ENCODE measurements at regions not wholly inside any gene's neighbourhood (a gene's known extent, or its start where the extent isn't known, plus 50 kb on each side); places are given as distances from the start of the nearest gene placed in this dataset.

- TF ChIP-seq POLR2A (conservative IDR thresholded peaks at IDR 0.05) (no peak), TCF3 (CRISPR knock-in tag; IDR thresholded peaks at IDR 0.05) (no peak), ELF4 (CRISPR knock-in tag; IDR thresholded peaks at IDR 0.05) (no peak), EZH2 (IDR thresholded peaks at IDR 0.05; ENCODE audit: borderline replicate concordance, low read depth, low read length) (no peak), KLF16 (IDR thresholded peaks at IDR 0.05) (no peak), ATF7 (IDR thresholded peaks at IDR 0.05) (no peak), MYC (IDR thresholded peaks at IDR 0.05; ENCODE audit: low read depth, low read length) (no peak), MYC (CRISPR knock-in tag; IDR thresholded peaks at IDR 0.05; ENCODE audit: borderline replicate concordance, low read depth) (no peak)
Measured at GRCh38 chr20:21026951-21027350, 79.2 kb downstream of the LINC00237 start.

All from K562 (cell line).